PC-9 (cell line): ENCODE measurements at regions not wholly inside any gene's neighbourhood (a gene's known extent, or its start where the extent isn't known, plus 50 kb on each side); places are given as distances from the start of the nearest gene placed in this dataset.

Experiments used
- BruUV-seq: library from RNA; stranded (reverse); fragments of 400-500 nt; replicated peaks from 2 replicates; lab custom pipeline; 2021; lab: Mats Ljungman, UMichigan
- CTCF ChIA-PET: fragments of 300-600 bp; sonication (Branson Sonifier 250); formaldehyde crosslinking; loops from one replicate; lab custom pipeline; 2022; ENCODE audit warnings: antibody characterized with exemption; lab: Charles Lee
- POLR2A ChIA-PET: fragments of 300-600 bp; sonication (Branson Sonifier 250); formaldehyde crosslinking; loops from one replicate; lab custom pipeline; 2022; ENCODE audit warnings: antibody characterized with exemption; ENCODE audit not compliant: unreplicated experiment; lab: Charles Lee
- DNase-seq, 2 experiments: peaks; one replicate each; pipeline versions ENCODE4 v3.0.0 to v3.0.0-alpha.2; 2015 to 2022; ENCODE audit warnings: mixed read lengths in 1 of 2
- H2AFZ ChIP-seq: fragments of 200-600 bp; sonication (generic); 2 replicates; pipeline ENCODE4 v1.8.1; 2017; ENCODE audit warnings: antibody characterized with exemption
- H3F3A ChIP-seq: fragments of 200-600 bp; sonication (generic); 2 replicates; pipeline ENCODE4 v1.8.1; 2017; ENCODE audit warnings: antibody characterized with exemption, mild to moderate bottlenecking, low read depth; ENCODE audit not compliant: insufficient read depth
- H3K27ac ChIP-seq: fragments of 200-600 bp; sonication (generic); 2 replicates; pipeline ENCODE4 v1.6.1; 2016; ENCODE audit warnings: mixed run types
- H3K27me3 ChIP-seq: fragments of 200-600 bp; sonication (generic); 2 replicates; pipeline ENCODE4 v1.6.1; 2016; ENCODE audit warnings: low read depth, mixed run types; ENCODE audit not compliant: insufficient read depth
- H3K36me3 ChIP-seq: fragments of 200-600 bp; sonication (generic); 2 replicates; pipeline ENCODE4 v1.6.1; 2016; ENCODE audit warnings: low read depth, mixed run types
- H3K4me1 ChIP-seq: fragments of 200-600 bp; sonication (generic); replicated peaks from 2 replicates; pipeline ENCODE4 v1.6.1; 2016; ENCODE audit warnings: mixed run types; ENCODE audit not compliant: insufficient read depth
- H3K4me2 ChIP-seq: fragments of 200-600 bp; sonication (generic); 2 replicates; pipeline ENCODE4 v1.6.1; 2017; ENCODE audit warnings: mixed run types
- H3K4me3 ChIP-seq: fragments of 200-600 bp; sonication (generic); 2 replicates; pipeline ENCODE4 v1.6.1; 2016; ENCODE audit warnings: mixed run types
- H3K79me2 ChIP-seq: fragments of 200-600 bp; sonication (generic); 2 replicates; pipeline ENCODE4 v1.6.1; 2017; ENCODE audit warnings: low read depth, mixed run types
- H3K9me2 ChIP-seq: fragments of 200-600 bp; sonication (generic); 2 replicates; pipeline ENCODE4 v1.8.1; 2017; ENCODE audit warnings: mild to moderate bottlenecking; ENCODE audit not compliant: insufficient read depth
- H3K9me3 ChIP-seq: fragments of 200-600 bp; sonication (generic); 2 replicates; pipeline ENCODE4 v1.8.1; 2016; ENCODE audit warnings: low read depth; ENCODE audit not compliant: insufficient read depth
- H4K20me1 ChIP-seq: fragments of 200-600 bp; sonication (generic); 2 replicates; pipeline ENCODE4 v1.8.1; 2017; ENCODE audit not compliant: insufficient read depth
- EZH2 ChIP-seq: fragments of 200-600 bp; sonication (generic); IDR thresholded peaks from 2 replicates; pipeline ENCODE4 v1.8.0; 2017; ENCODE audit warnings: antibody characterized with exemption, low read depth
- intact Hi-C: fragments of 100-400 bp; cut with micrococcal nuclease; formaldehyde crosslinking; loops from one replicate; pipeline ENCODE4 v1.10.0; 2022; ENCODE audit not compliant: unreplicated experiment
- TF ChIP-seq, protein P1 (sequence below): fragments of 200-600 bp; sonication (generic); conservative IDR thresholded peaks from 2 replicates; pipeline ENCODE4 v1.6.1; 2017; ENCODE audit warnings: mixed run types, antibody characterized with exemption, mild to moderate bottlenecking, moderate library complexity

DNA sequence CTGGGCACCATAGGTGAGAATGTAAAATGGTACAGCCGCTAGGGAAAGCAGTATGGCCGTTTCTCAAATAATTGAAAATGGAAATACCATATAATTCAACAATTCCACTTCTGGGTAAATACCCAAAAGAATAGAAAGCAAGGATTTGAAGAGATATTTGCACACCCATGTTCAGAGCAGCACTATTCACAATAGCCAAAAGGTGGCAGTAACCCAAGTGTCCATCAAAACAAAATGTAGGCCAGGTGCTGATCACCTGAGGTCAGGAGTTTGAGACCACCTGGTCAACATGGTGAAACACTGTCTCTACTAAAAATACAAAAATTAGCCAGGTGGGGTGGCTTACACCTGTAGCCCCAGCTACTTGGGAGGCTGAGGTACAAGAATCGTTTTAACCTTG is 62.1 kb downstream of the OLIG1 start:
- H3K4me1 ChIP-seq, result no peaks in the 10 kb centered on the region
- H3K79me2 ChIP-seq, result no peaks in the 10 kb centered on the region
- intact Hi-C loops, result no loop called here
- H4K20me1 ChIP-seq, result no peaks in the 10 kb centered on the region
- H3K27ac ChIP-seq, result no peak overlapping the region
- BruUV-seq, result no TSS peak
- H3F3A ChIP-seq, result no peaks in the 10 kb centered on the region
- POLR2A ChIA-PET, result no interaction called here
- H3K36me3 ChIP-seq, result no peaks in the 10 kb centered on the region
- TF ChIP-seq, protein P1, sequence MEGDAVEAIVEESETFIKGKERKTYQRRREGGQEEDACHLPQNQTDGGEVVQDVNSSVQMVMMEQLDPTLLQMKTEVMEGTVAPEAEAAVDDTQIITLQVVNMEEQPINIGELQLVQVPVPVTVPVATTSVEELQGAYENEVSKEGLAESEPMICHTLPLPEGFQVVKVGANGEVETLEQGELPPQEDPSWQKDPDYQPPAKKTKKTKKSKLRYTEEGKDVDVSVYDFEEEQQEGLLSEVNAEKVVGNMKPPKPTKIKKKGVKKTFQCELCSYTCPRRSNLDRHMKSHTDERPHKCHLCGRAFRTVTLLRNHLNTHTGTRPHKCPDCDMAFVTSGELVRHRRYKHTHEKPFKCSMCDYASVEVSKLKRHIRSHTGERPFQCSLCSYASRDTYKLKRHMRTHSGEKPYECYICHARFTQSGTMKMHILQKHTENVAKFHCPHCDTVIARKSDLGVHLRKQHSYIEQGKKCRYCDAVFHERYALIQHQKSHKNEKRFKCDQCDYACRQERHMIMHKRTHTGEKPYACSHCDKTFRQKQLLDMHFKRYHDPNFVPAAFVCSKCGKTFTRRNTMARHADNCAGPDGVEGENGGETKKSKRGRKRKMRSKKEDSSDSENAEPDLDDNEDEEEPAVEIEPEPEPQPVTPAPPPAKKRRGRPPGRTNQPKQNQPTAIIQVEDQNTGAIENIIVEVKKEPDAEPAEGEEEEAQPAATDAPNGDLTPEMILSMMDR, result no peak
- DNase-seq, result no peak
- CTCF ChIA-PET, result no interaction called here
- H3K4me2 ChIP-seq, result no peak overlapping the region
- no peak overlapping the region for H2AFZ ChIP-seq
- no peak overlapping the region for H3K4me3 ChIP-seq
- H3K9me2 ChIP-seq, result no peaks in the 10 kb centered on the region
- H3K27me3 ChIP-seq, result peaks cover 78% of the 10 kb centered on the region
- H3K9me3 ChIP-seq, result no peaks in the 10 kb centered on the region

DNA sequence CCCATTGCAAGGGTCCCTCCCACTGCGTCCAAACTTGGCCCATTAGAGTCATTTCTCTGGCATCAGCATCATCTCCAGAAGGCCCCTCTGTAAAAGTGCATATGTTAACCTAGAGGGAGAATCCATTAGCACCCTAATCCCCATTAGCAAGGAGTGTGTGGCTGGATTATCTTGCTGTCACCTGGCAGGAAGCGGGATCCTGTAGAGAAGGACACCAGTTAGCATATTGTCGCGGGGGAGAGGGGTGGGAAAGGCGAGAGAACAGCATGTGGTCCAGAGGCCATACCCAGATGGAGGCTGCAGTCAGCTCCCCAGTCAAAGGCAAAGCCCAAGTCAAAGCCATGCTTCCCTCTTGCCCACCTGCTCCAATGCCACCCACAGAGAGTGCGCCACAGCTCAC is 64.0 kb downstream of the OLIG1 start:
- TF ChIP-seq EZH2, result no peak
- TF ChIP-seq, protein P1, result no peak
- Histone ChIP-seq H3K36me3 (no peaks in the 10 kb centered on the region), H2AFZ (no peak overlapping the region), H3K4me1 (no peaks in the 10 kb centered on the region), H3K79me2 (no peaks in the 10 kb centered on the region), H3K27me3 (peaks cover 72% of the 10 kb centered on the region), H3K4me3 (no peak overlapping the region), H3K9me3 (no peaks in the 10 kb centered on the region), H3K9me2 (no peaks in the 10 kb centered on the region), H3F3A (no peaks in the 10 kb centered on the region), H3K4me2 (no peak overlapping the region), H3K27ac (no peak overlapping the region), H4K20me1 (no peaks in the 10 kb centered on the region)
- DNase-seq, result no peak
- ChIA-PET POLR2A (no interaction called here), CTCF (no interaction called here)
- intact Hi-C loops, result no loop called here
- no TSS peak for BruUV-seq

DNA sequence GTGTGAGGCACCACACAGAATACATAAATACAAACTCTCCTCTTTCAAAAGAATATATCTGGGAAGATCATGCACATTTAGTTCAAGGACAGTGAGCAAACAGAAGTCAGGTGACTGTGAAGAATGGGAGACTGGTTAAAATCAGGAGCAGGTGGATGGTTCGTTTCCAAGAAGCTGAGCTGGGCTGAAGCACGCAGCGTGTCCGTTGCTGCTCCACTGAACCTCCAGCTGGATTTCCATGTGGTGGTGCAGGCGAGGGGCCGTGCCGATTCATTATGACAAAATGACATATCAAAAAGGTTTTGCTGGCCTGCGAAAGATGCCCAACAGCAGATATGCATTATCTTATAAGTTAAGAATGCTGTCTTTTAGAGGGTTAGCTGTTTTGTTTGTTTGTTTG is 66.0 kb downstream of the OLIG1 start:
- Histone ChIP-seq H3K4me1 (no peaks in the 10 kb centered on the region), H3K36me3 (no peaks in the 10 kb centered on the region), H4K20me1 (no peaks in the 10 kb centered on the region), H3K9me3 (no peaks in the 10 kb centered on the region), H3F3A (no peaks in the 10 kb centered on the region), H3K4me3 (no peak overlapping the region), H3K4me2 (no peak overlapping the region), H3K79me2 (no peaks in the 10 kb centered on the region), H3K27ac (no peak overlapping the region), H3K27me3 (peaks cover 76% of the 10 kb centered on the region), H3K9me2 (no peaks in the 10 kb centered on the region), H2AFZ (no peak overlapping the region)
- intact Hi-C loops, result no loop called here
- POLR2A ChIA-PET, result no interaction called here
- DNase-seq, result no peak
- CTCF ChIA-PET, result no interaction called here
- TF ChIP-seq, protein P1, result no peak
- TF ChIP-seq EZH2, result no peak
- no TSS peak for BruUV-seq
